ENCODE measurements at regions not wholly inside any gene's neighbourhood (a gene's known extent, or its start where the extent isn't known, plus 50 kb on each side); places are given as distances from the start of the nearest gene placed in this dataset.

GRCh38 chr4:177802661-177803060 is 360.4 kb upstream of the AGA start:
- no peak for TF ChIP-seq CTCF (IDR thresholded peaks at IDR 0.05; ENCODE audit: borderline replicate concordance, extremely low read depth, low read length, poor library complexity, severe bottlenecking)
- TF ChIP-seq EZH2 (IDR thresholded peaks at IDR 0.05; ENCODE audit: borderline replicate concordance, low read depth, low read length, severe bottlenecking): no peak
